HG02588 (cell line): ENCODE measurements at regions not wholly inside any gene's neighbourhood (a gene's known extent, or its start where the extent isn't known, plus 50 kb on each side); places are given as distances from the start of the nearest gene placed in this dataset.
"Not testable (repeated sequence)": the region's sequence is repeated elsewhere in the genome, so short reads cannot be mapped to it uniquely, and the experiment has no call there.

Experiments
- ATAC-seq: cut with Tn5 transposase; IDR thresholded peaks from one replicate; pipeline ENCODE4 v1.9.1; 2021; ENCODE audit warnings: mild to moderate bottlenecking, moderate library complexity; ENCODE audit not compliant: unreplicated experiment

GRCh38 chr4:106869551-106869950 lies 166.6 kb downstream of the DKK2 start:
- ATAC-seq, result no peak

GRCh38 chr4:106868381-106869035 lies 167.6 kb downstream of the DKK2 start:
- no peak for ATAC-seq

DNA sequence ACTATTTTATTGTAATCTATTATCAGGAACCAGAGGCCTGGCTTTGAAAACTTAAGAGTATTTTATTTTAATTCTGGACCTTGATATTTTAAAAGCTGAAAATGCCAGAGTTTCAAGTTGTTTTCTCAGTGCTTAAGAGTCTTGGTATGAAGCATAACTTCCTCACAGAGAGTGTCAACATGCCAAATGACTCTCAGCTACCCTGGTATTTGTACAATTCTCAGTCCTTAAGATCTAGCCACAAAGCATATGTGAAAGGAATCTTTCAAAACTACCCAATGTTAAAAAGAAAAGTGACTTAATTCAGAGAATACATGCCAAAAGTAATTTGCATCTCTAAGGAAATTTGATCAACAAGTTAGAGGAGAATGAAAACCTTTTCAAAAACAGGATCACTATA lies 171.9 kb downstream of the DKK2 start:
- no peak for ATAC-seq

DNA sequence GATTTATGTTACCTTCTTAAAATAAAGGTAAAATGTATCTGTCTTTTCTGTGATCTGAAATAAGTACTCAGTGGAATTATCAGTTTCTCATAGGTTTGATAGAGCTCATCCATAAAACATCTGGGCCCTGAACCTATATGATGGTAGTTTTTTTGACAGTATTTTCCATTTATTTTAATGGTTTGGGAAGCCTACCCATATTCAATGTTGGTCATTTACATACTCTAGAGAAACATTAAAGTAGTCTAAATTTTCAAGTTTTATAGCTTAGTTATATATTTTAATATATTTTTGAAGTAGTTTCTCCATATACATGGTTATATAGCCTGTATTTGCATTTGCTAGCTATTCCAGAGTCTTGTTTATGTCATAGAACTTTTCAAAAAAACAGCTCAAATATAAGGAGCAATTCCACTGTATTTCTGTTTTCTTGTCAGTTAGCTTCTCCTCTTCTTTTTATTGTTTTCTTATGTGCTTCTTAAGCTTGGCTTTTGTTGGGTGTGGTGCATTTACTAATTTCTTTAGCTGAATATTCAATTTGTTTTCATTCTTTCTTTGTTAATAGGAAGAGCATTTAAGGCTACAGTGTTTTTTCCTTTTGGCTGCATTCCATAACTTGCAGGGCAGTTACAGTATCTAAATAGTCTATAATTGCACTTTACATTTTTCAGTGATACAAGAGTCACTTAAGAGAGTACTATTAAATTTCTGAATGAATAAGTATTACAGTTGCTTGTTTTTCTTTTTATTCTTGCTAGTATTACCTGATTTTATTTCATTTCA lies 181.4 kb downstream of the DKK2 start:
- no peak for ATAC-seq

DNA sequence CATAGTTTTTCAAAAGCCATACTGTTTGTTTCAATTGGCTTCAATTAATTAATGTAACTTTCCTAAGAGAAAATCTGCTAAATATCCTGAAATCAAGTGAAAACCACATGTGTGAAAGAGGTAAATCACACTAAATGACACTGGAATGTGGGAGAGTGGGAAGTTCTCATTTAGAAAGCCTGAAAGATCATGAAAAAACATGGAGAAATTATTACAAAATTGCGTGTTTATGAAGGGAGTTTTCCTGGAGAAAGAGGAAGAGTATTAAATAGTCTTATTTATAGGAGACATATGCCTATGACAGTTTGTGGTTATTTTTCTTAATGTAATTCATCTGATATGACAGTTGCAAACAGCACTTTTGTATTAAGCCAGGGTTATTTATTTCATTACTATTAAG lies 183.7 kb downstream of the DKK2 start:
- no peak for ATAC-seq

DNA sequence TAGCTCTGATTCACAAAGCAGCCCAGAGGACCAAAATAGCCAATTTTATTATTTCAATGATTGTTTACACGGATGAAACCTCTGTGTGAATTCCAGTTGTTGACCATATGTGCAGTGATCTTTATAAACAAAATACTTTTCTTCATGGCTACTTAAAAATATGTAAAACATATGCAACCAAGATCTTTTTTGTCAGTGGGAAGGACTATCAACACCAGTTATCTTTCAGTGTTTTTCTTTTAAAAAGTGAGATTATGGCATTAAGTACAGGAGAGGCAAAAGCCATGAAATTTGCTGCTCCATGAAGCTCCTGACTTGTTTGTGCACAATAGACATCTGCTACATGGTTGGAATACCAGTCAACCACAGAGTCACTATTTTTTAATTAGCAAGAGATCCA lies 184.4 kb downstream of the DKK2 start:
- ATAC-seq, result no peak

GRCh38 chr4:106850691-106851090 lies 185.4 kb downstream of the DKK2 start:
- ATAC-seq, result no peak

GRCh38 chr4:106835919-106836318 lies 200.2 kb downstream of the DKK2 start:
- ATAC-seq, result no peak

DNA sequence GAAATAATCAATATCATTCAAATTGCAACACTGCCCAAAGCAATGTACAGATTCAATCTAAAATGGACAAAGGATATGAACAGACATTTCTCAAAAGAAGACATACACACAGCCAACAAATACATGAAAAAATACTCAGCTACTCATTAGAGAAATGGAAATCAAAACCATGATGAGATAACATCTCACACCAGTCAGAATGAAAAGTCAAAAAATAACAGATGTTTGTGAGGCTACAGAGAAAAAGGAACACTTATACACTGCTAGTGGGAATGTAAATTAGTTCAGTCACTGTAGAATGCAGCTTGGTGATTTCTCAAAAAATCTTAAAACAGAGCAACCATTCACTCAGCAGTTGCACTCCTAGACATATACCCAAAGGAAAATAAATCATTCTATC lies 205.2 kb downstream of the DKK2 start:
- no peak for ATAC-seq

- ATAC-seq, result no peak
Observed at GRCh38 chr4:106818764-106819163, 217.3 kb downstream of the DKK2 start.

DNA sequence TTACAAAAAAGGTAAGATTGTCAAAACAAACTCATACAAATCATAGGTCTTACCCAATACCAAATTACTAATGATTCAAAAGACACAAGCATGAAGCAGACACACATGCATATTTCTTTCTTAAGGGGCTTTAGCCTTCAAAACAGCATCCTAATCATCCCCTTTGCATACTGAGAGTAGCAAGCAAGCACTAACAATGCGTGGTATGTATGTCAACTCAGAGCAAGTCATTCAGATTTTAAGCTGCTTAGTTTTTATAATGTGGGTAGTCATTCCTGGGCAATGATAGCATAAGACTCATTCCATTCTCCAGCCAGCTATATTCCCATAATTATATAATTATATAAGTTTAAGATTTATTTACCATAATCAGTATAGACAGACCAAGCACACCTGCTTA lies 219.6 kb downstream of the DKK2 start:
- ATAC-seq, result no peak

GRCh38 chr4:106810122-106810521 lies 226.0 kb downstream of the DKK2 start:
- no peak for ATAC-seq

DNA sequence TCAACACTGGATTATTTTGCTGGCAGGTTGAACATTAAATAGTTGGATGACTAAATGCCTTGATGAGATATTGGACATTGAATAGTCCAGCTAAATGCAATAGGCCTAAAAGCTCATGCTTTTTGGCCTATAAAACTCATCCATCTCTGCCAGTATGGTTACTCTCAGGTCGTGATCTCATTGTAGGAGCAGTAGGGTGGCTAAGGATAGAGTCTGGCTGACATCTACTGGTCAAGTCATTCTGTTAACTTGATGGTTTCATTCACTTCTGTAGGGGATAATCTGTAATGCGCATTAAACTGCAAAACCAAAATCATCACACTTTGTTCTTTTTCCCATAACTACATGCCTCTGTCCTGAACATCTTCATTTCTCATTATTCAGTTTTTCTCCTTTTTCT lies 227.0 kb downstream of the DKK2 start:
- no peak for ATAC-seq

DNA sequence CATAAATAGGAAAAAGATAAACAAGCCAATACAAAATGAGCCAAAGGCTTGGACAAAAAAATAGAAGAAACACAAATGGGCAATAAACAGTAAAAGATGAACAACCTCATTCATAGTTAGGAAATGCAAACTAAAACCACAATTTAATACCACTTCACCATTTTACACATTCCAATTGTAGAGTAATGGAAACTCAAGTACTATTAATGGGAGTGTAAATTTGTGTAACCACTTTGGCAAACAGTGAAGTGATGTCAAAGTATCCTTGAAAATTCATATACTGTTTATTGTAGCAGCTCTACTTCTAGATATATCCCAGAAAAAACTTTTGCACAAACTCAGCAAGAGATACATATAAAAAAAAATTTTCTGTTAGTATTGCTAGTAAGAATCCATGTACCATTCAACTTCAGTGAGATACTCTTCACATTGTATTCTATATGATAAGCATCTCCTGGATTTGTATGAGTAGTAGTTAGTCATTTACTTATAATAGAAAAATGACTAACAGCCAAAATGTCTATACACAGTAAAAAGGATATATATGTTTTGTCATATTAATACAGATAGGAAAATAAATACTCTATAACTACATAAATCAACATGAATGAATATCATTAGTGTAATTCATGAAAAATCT lies 229.8 kb downstream of the DKK2 start:
- ATAC-seq, result no peak

DNA sequence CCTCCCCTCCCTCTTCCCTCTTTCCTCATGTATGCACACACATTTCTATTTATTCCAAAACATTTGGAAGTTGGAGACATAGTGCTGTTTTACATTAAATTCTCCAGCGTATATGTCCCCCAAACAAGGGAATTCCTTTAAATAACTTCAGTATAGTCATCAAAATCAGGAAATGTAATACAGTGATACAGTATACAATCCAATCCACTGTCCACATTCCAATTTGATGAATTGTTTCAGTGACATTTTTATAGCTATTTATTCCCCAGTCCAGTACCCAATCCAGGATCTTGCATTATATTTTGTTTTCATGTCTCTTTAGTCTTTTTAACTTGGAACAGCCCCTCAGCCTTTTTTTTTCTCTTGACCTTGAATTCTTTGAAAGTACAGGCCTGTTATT lies 233.0 kb downstream of the DKK2 start:
- no peak for ATAC-seq

DNA sequence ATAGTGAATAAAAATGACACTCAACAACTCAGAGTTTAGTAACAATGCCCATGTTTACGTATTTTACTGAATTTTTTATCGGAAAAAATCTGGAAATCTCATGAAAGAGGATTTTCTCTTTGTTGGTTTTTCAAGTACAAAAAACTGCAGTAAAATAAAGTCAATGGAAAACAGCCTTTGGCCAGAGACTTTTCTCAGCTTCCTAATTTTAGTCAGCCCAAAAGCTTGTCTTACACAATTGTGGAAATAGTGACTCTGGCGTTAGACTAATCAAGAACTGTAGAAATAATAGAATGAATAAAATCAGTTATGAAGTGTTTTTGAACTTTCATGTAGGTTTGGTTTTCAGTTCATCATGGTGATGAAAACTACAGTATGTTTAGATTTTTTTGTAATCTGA lies 234.7 kb downstream of the DKK2 start:
- ATAC-seq, result no peak

- no peak for ATAC-seq
Observed at GRCh38 chr4:106796876-106797275, 239.2 kb downstream of the DKK2 start.

DNA sequence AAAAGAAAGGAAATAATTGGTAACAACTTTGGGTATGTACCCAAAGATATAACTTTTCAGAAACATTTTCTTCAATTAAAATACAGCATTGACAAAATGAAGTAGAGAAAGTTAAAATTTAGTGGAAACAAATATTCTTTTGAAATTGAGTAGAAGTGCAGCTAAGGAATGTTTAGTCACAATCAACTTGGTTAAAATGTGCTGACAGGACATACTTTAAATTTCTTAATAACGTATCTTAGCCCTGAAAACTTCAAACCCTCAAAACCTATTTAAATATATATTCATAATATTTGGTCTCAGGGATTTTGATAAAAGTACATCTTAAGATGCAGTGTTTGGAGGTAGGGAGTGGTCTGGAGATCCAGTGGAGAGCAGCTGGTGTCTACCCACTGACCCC lies 240.8 kb downstream of the DKK2 start:
- ATAC-seq, result no peak

DNA sequence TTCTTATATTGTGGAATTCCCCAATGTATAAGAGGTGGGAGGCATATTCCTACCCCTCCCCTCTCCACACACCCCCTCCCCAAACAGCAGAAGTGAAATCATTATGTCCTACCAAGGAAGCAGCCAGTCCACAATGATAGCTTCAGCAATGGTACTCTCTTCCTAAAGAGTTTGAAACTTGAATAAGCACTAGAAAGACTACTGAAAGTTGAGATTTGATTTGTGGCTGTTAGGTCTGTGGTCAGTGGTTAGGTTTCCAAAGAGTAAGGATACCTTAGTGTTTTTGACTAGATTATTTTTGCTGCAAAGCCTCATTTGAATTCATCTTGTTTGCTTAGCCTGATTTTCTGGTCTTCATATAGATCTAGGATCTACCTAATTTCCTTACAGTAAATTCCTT lies 242.2 kb downstream of the DKK2 start:
- no peak for ATAC-seq

DNA sequence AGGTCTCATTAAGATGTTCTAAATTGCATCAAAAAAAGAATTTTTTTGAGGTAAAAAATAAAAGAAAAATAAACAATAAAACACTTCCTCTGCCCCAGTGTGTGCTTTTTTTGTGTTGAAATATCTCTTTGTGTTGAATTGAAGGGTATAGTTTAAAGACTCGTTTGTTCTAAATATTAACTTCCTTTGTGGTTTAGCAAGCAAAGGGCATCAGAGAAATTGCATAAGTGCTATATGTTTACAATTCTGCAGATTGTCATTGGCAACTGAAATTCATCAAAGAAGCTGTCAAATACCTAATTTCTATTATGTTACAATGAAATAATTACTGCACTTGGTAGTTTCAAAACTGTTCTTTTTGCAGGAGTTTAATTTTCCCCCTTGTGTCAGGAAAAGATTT lies 260.5 kb downstream of the DKK2 start:
- no peak for ATAC-seq

GRCh38 chr4:106774055-106774454 lies 262.1 kb downstream of the DKK2 start:
- not testable (repeated sequence) for ATAC-seq
